ES-I3 (cell line): ENCODE measurements at regions not wholly inside any gene's neighbourhood (a gene's known extent, or its start where the extent isn't known, plus 50 kb on each side); places are given as distances from the start of the nearest gene placed in this dataset.
"Not testable (repeated sequence)": the region's sequence is repeated elsewhere in the genome, so short reads cannot be mapped to it uniquely, and the experiment has no call there.

Experiments used
- H3K36me3 ChIP-seq: 2 replicates; pipeline ENCODE4 v1.6.1; 2013; ENCODE audit warnings: mild to moderate bottlenecking, low read length, control low read depth, moderate library complexity; ENCODE audit not compliant: insufficient read depth
- H3K4me1 ChIP-seq: 2 replicates; pipeline ENCODE4 v1.6.1; 2013; ENCODE audit warnings: mild to moderate bottlenecking, control low read depth, low read length; ENCODE audit not compliant: insufficient read depth
- H3K9ac ChIP-seq: 2 replicates; pipeline ENCODE4 v1.6.1; 2013; ENCODE audit warnings: low read depth, mild to moderate bottlenecking, low read length, moderate library complexity
- H3K9me3 ChIP-seq: 2 replicates; pipeline ENCODE4 v1.6.1; 2013; ENCODE audit warnings: mild to moderate bottlenecking, low read length, moderate library complexity; ENCODE audit not compliant: control insufficient read depth, insufficient read depth

GRCh38 chr6:74554041-74554440, 651.8 kb downstream of the COL12A1 start:
- no peak overlapping the region for H3K9ac ChIP-seq
- H3K36me3 ChIP-seq, result no peaks in the 10 kb centered on the region
- no peaks in the 10 kb centered on the region for H3K4me1 ChIP-seq
- no peaks in the 10 kb centered on the region; the same call in 1 of the 2 replicates for H3K9me3 ChIP-seq

GRCh38 chr6:74551896-74552295, 654.0 kb downstream of the COL12A1 start:
- H3K36me3 ChIP-seq, result no peaks in the 10 kb centered on the region
- no peaks in the 10 kb centered on the region for H3K4me1 ChIP-seq
- H3K9me3 ChIP-seq, result no peaks in the 10 kb centered on the region; the same call in 1 of the 2 replicates
- H3K9ac ChIP-seq, result no peak overlapping the region

GRCh38 chr6:74550821-74551220, 655.0 kb downstream of the COL12A1 start:
- no peaks in the 10 kb centered on the region for H3K36me3 ChIP-seq
- no peak overlapping the region for H3K9ac ChIP-seq
- H3K9me3 ChIP-seq, result no peaks in the 10 kb centered on the region; the same call in 1 of the 2 replicates
- no peaks in the 10 kb centered on the region for H3K4me1 ChIP-seq

- Histone ChIP-seq H3K9ac (no peak overlapping the region), H3K9me3 (no peaks in the 10 kb centered on the region; the same call in 1 of the 2 replicates)
These were observed 656.1 kb downstream of the COL12A1 start for GRCh38 chr6:74549746-74550145.

GRCh38 chr6:74534465-74535211, 671.2 kb downstream of the COL12A1 start:
- Histone ChIP-seq H3K9ac (no peak overlapping the region), H3K4me1 (no peaks in the 10 kb centered on the region), H3K36me3 (no peaks in the 10 kb centered on the region), H3K9me3 (no peaks in the 10 kb centered on the region)

More at GRCh38 chr6:74549746-74550145, 656.1 kb downstream of the COL12A1 start:
- Histone ChIP-seq H3K4me1 (no peaks in the 10 kb centered on the region), H3K36me3 (no peaks in the 10 kb centered on the region)

GRCh38 chr6:74519163-74519562, 686.7 kb downstream of the COL12A1 start:
- Histone ChIP-seq H3K9me3 (no peaks in the 10 kb centered on the region), H3K9ac (no peak overlapping the region), H3K36me3 (no peaks in the 10 kb centered on the region), H3K4me1 (no peaks in the 10 kb centered on the region)

- no peak overlapping the region for H3K9ac ChIP-seq
- H3K9me3 ChIP-seq, result no peaks in the 10 kb centered on the region
- no peaks in the 10 kb centered on the region for H3K36me3 ChIP-seq
- no peaks in the 10 kb centered on the region for H3K4me1 ChIP-seq
These were observed 687.8 kb downstream of the COL12A1 start for GRCh38 chr6:74518035-74518434.

GRCh38 chr6:74510878-74511277, 695.0 kb downstream of the COL12A1 start:
- Histone ChIP-seq H3K36me3 (no peaks in the 10 kb centered on the region), H3K4me1 (no peaks in the 10 kb centered on the region), H3K9ac (no peak overlapping the region), H3K9me3 (no peaks in the 10 kb centered on the region; the same call in 1 of the 2 replicates)

- H3K9ac ChIP-seq, result no peak overlapping the region
- no peaks in the 10 kb centered on the region for H3K4me1 ChIP-seq
- no peaks in the 10 kb centered on the region for H3K36me3 ChIP-seq
- no peaks in the 10 kb centered on the region; the same call in 1 of the 2 replicates for H3K9me3 ChIP-seq
These were observed 698.2 kb downstream of the COL12A1 start for GRCh38 chr6:74507649-74508048.

- H3K9ac ChIP-seq, result no peak overlapping the region
- H3K4me1 ChIP-seq, result no peaks in the 10 kb centered on the region
- no peaks in the 10 kb centered on the region; the same call in 1 of the 2 replicates for H3K9me3 ChIP-seq
- no peaks in the 10 kb centered on the region for H3K36me3 ChIP-seq
These were observed 700.5 kb downstream of the COL12A1 start for GRCh38 chr6:74505391-74505790.

- Histone ChIP-seq H3K9me3 (no peaks in the 10 kb centered on the region), H3K9ac (no peak overlapping the region), H3K36me3 (no peaks in the 10 kb centered on the region), H3K4me1 (no peaks in the 10 kb centered on the region)
These were observed 700.9 kb downstream of the COL12A1 start for GRCh38 chr6:74504941-74505340.

GRCh38 chr6:74492587-74492986, 713.3 kb downstream of the COL12A1 start:
- no peaks in the 10 kb centered on the region for H3K9me3 ChIP-seq
- no peaks in the 10 kb centered on the region for H3K36me3 ChIP-seq
- H3K4me1 ChIP-seq, result no peaks in the 10 kb centered on the region
- H3K9ac ChIP-seq, result no peak overlapping the region

- Histone ChIP-seq H3K36me3 (no peaks in the 10 kb centered on the region), H3K9me3 (no peaks in the 10 kb centered on the region), H3K4me1 (no peaks in the 10 kb centered on the region), H3K9ac (no peak overlapping the region)
These were observed 713.9 kb downstream of the COL12A1 start for GRCh38 chr6:74491844-74492374.

- not testable (repeated sequence) for H3K36me3 ChIP-seq, H3K4me1 ChIP-seq, H3K9ac ChIP-seq, H3K9me3 ChIP-seq
These were observed 717.1 kb downstream of the COL12A1 start for GRCh38 chr6:74488726-74489125.

- Histone ChIP-seq H3K9me3 (no peaks in the 10 kb centered on the region), H3K4me1 (no peaks in the 10 kb centered on the region), H3K36me3 (no peaks in the 10 kb centered on the region), H3K9ac (no peak overlapping the region)
These were observed 723.7 kb downstream of the COL12A1 start for GRCh38 chr6:74482180-74482579.
